Kidney (tissue), 13 donors: ENCODE measurements at regions not wholly inside any gene's neighbourhood (a gene's known extent, or its start where the extent isn't known, plus 50 kb on each side); places are given as distances from the start of the nearest gene placed in this dataset.

ENCODE experiments used
- DNase-seq, 5 donors: peaks; one replicate each; pipeline ENCODE4 v3.0.0-alpha.2; 2013 to 2020
- FAIRE-seq: peaks from 2 replicates; lab custom pipeline; 2012; peaks lifted over from hg19 to GRCh38; lab: Jason Lieb, UNC
- H3K27ac ChIP-seq, 2 donors: one replicate each; pipeline ENCODE4 v1.7.0; 2013; ENCODE audit warnings: low read depth in 2 of 2, low read length in 2 of 2, inconsistent platforms in 1 of 2
- H3K27me3 ChIP-seq: one replicate; pipeline ENCODE4 v1.7.1; 2013; ENCODE audit warnings: low read length, inconsistent platforms; ENCODE audit not compliant: control insufficient read depth, insufficient read depth
- H3K36me3 ChIP-seq, 3 donors: one replicate each; pipeline versions ENCODE4 v1.7.0 to v1.7.1; 2013; ENCODE audit warnings: low read length in 3 of 3, control low read depth in 1 of 3, inconsistent platforms in 1 of 3; ENCODE audit not compliant: insufficient read depth in 3 of 3, control insufficient read depth in 2 of 3
- H3K4me1 ChIP-seq, 3 donors: one replicate each; pipeline versions ENCODE4 v1.7.0 to v1.7.1; 2013; ENCODE audit warnings: low read length in 3 of 3, inconsistent platforms in 1 of 3, low read depth in 1 of 3; ENCODE audit not compliant: control insufficient read depth in 2 of 3, insufficient read depth in 2 of 3
- H3K4me3 ChIP-seq, 3 donors: one replicate each; pipeline versions ENCODE4 v1.7.0 to v1.8.1; 2013; ENCODE audit warnings: low read length in 3 of 3, control low read depth in 1 of 3, inconsistent platforms in 1 of 3
- H3K9ac ChIP-seq, 3 donors: one replicate each; pipeline versions ENCODE4 v1.7.0 to v1.7.1; 2013; ENCODE audit warnings: low read length in 3 of 3, control low read depth in 1 of 3, inconsistent platforms in 1 of 3
- H3K9me3 ChIP-seq, 3 donors: one replicate each; pipeline versions ENCODE4 v1.7.0 to v1.7.1; 2013; ENCODE audit warnings: low read length in 3 of 3, control low read depth in 1 of 3, inconsistent platforms in 1 of 3; ENCODE audit not compliant: control insufficient read depth in 2 of 3, insufficient read depth in 1 of 3
- CTCF ChIP-seq: IDR thresholded peaks from 3 replicates; pipeline ENCODE4 v1.5.1; 2012; ENCODE audit warnings: mild to moderate bottlenecking, moderate library complexity, borderline replicate concordance; ENCODE audit not compliant: insufficient read depth; ENCODE audit errors: extremely low read depth
- intact Hi-C: fragments of 100-400 bp; cut with DNase I; formaldehyde crosslinking; loops from one replicate; pipeline ENCODE4 v1.11.1; 2022
- donor health status: control.
- donor health status: control.
- donor health status: control.
- donor health status: control.
- donor health status: control.
- donor health status: DM: yes; HTN: yes; CAD: no.
- donor health status: Normal renal cell carcinoma (clear cell type).

GRCh38 chr15:94611656-94612055 is 380.3 kb downstream of the MCTP2 start:
- intact Hi-C loops = no loop called here
- no peak overlapping the region for H3K9ac ChIP-seq
- no peak for TF ChIP-seq CTCF
- H3K4me3 ChIP-seq = no peak overlapping the region
- no peak overlapping the region for H3K27ac ChIP-seq
- no peak for DNase-seq
- no peak for FAIRE-seq
- no peaks in the 10 kb centered on the region for H3K27me3 ChIP-seq
- no peaks in the 10 kb centered on the region for H3K4me1 ChIP-seq
- H3K9me3 ChIP-seq = no peaks in the 10 kb centered on the region
- H3K36me3 ChIP-seq = no peaks in the 10 kb centered on the region

GRCh38 chr15:94615688-94616087 is 384.3 kb downstream of the MCTP2 start:
- intact Hi-C loops = no loop called here
- no peak for FAIRE-seq

GRCh38 chr15:94620632-94621031 is 389.3 kb downstream of the MCTP2 start:
- Histone ChIP-seq H3K9ac (no peak overlapping the region), H3K27me3 (no peaks in the 10 kb centered on the region), H3K4me3 (no peak overlapping the region), H3K4me1 (no peaks in the 10 kb centered on the region), H3K9me3 (no peaks in the 10 kb centered on the region), H3K36me3 (no peaks in the 10 kb centered on the region), H3K27ac (no peak overlapping the region)
- no peak for DNase-seq
- no peak for TF ChIP-seq CTCF
- intact Hi-C loops = no loop called here
- FAIRE-seq = no peak

More at GRCh38 chr15:94615688-94616087, 384.3 kb downstream of the MCTP2 start:
- Histone ChIP-seq H3K4me1 (no peaks in the 10 kb centered on the region), H3K36me3 (no peaks in the 10 kb centered on the region), H3K27ac (no peak overlapping the region), H3K9me3 (no peaks in the 10 kb centered on the region), H3K9ac (no peak overlapping the region), H3K27me3 (no peaks in the 10 kb centered on the region), H3K4me3 (no peak overlapping the region)
- DNase-seq = no peak
- TF ChIP-seq CTCF = no peak

GRCh38 chr15:94621736-94622135 is 390.4 kb downstream of the MCTP2 start:
- no peak overlapping the region for H3K4me3 ChIP-seq
- H3K9ac ChIP-seq = no peak overlapping the region
- no peaks in the 10 kb centered on the region for H3K9me3 ChIP-seq
- intact Hi-C loops = no loop called here
- H3K27me3 ChIP-seq = no peaks in the 10 kb centered on the region
- DNase-seq (no peak), FAIRE-seq (no peak)
- no peaks in the 10 kb centered on the region for H3K36me3 ChIP-seq
- no peak overlapping the region for H3K27ac ChIP-seq
- TF ChIP-seq CTCF = no peak
- no peaks in the 10 kb centered on the region for H3K4me1 ChIP-seq
